ENCODE measurements at regions not wholly inside any gene's neighbourhood (a gene's known extent, or its start where the extent isn't known, plus 50 kb on each side); places are given as distances from the start of the nearest gene placed in this dataset.

DNA sequence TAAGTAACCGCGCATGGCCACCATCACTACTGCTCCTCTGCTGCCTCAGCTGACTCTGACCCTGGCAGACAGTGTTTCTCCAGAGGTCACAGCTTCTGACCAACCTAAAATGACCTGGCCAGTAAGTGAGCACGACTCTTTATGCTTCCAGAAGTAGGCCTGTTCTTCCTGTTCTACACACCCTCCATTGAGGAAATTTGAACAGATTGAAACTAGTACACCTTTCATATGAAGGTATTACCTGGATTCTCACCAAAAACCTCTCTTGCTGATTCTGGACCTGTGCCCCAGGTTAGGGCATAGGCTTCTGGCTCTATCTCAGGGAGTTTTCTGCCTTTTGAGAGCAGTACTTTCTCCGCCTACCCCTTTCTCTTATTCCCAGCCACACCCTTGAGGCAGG is 178.4 kb upstream of the FRMD6 start:
- H3K4me1 ChIP-seq (ENCODE audit: insufficient read depth, low read length, poor library complexity, severe bottlenecking), result peaks cover 23% of the 10 kb centered on the region
- POLR2A ChIA-PET (ENCODE audit: low non-redundant PET), result no interaction called here
- no peaks in the 10 kb centered on the region for H3K9me3 ChIP-seq (ENCODE audit: low read depth, low read length, poor library complexity, severe bottlenecking)
- no peaks in the 10 kb centered on the region for H3K27me3 ChIP-seq (replicated peaks; ENCODE audit: insufficient read depth, low read depth, low read length, poor library complexity)
- no TSS peak for BruUV-seq (replicated peaks)
- no peak for TF ChIP-seq EZH2 (IDR thresholded peaks at IDR 0.05; ENCODE audit: borderline replicate concordance, low read depth, low read length, poor library complexity, severe bottlenecking)
- TF ChIP-seq, protein P1, sequence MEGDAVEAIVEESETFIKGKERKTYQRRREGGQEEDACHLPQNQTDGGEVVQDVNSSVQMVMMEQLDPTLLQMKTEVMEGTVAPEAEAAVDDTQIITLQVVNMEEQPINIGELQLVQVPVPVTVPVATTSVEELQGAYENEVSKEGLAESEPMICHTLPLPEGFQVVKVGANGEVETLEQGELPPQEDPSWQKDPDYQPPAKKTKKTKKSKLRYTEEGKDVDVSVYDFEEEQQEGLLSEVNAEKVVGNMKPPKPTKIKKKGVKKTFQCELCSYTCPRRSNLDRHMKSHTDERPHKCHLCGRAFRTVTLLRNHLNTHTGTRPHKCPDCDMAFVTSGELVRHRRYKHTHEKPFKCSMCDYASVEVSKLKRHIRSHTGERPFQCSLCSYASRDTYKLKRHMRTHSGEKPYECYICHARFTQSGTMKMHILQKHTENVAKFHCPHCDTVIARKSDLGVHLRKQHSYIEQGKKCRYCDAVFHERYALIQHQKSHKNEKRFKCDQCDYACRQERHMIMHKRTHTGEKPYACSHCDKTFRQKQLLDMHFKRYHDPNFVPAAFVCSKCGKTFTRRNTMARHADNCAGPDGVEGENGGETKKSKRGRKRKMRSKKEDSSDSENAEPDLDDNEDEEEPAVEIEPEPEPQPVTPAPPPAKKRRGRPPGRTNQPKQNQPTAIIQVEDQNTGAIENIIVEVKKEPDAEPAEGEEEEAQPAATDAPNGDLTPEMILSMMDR (conservative IDR thresholded peaks at IDR 0.05; ENCODE audit: low read depth, low read length), result no peak
- no peak for DNase-seq (ENCODE audit: low spot score)
- H3K36me3 ChIP-seq (ENCODE audit: insufficient read depth, low read length, poor library complexity, severe bottlenecking), result no peaks in the 10 kb centered on the region
- H3K27ac ChIP-seq (ENCODE audit: low read depth, low read length, poor library complexity, severe bottlenecking), result no peak overlapping the region
- H3K4me3 ChIP-seq (ENCODE audit: low read depth, low read length, poor library complexity, severe bottlenecking), result no peak overlapping the region
- intact Hi-C loops (cut with micrococcal nuclease; ENCODE audit: unreplicated experiment), result no loop called here
- CTCF ChIA-PET, result no interaction called here

DNA sequence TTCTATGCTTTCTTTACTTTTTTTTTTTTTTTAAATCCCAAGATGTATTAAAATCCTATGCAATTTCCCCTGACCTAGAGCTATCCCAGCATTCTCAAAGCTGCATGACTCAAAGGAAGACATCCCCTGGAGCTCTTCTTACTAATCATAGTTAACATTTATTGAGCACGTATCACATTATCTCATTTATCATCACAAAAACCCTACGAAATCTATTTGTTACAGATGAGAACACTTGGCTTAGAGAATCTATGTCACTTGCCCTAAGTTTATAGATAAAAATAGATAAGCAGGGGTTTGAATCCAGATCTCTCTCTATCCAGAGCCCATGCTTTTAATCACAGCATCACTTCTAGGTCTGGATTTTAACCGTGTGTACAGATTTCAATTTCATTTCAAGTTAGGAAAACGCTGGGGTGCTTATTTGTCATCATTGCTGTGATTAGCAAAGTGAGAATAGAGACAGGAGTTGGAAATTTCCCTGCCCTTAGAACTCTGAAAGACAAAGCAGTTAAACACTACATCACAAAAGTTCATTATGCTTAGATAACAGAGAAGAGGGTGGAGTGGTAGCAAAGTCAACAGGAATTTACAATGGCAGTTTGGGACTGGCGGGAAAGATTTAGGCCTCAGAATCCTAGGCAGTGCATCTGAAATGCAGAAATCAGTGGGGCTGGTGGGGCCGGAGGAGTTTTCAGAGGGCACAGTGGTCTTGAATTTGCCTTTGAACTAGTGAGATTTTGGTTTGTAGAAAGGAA is 177.7 kb upstream of the FRMD6 start:
- ChIA-PET POLR2A (ENCODE audit: low non-redundant PET) (no interaction called here), CTCF (no interaction called here)
- Histone ChIP-seq H3K27me3 (replicated peaks; ENCODE audit: insufficient read depth, low read depth, low read length, poor library complexity) (no peaks in the 10 kb centered on the region), H3K9me3 (ENCODE audit: low read depth, low read length, poor library complexity, severe bottlenecking) (no peaks in the 10 kb centered on the region), H3K4me3 (ENCODE audit: low read depth, low read length, poor library complexity, severe bottlenecking) (no peak overlapping the region), H3K4me1 (ENCODE audit: insufficient read depth, low read length, poor library complexity, severe bottlenecking) (peaks cover 23% of the 10 kb centered on the region), H3K27ac (ENCODE audit: low read depth, low read length, poor library complexity, severe bottlenecking) (no peak overlapping the region), H3K36me3 (ENCODE audit: insufficient read depth, low read length, poor library complexity, severe bottlenecking) (no peaks in the 10 kb centered on the region)
- BruUV-seq (replicated peaks), result no TSS peak
- TF ChIP-seq EZH2 (IDR thresholded peaks at IDR 0.05; ENCODE audit: borderline replicate concordance, low read depth, low read length, poor library complexity, severe bottlenecking), result no peak
- TF ChIP-seq, protein P1 (conservative IDR thresholded peaks at IDR 0.05; ENCODE audit: low read depth, low read length), result no peak
- intact Hi-C loops (cut with micrococcal nuclease; ENCODE audit: unreplicated experiment), result no loop called here
- peak; percentile 75 for DNase-seq (ENCODE audit: low spot score)

DNA sequence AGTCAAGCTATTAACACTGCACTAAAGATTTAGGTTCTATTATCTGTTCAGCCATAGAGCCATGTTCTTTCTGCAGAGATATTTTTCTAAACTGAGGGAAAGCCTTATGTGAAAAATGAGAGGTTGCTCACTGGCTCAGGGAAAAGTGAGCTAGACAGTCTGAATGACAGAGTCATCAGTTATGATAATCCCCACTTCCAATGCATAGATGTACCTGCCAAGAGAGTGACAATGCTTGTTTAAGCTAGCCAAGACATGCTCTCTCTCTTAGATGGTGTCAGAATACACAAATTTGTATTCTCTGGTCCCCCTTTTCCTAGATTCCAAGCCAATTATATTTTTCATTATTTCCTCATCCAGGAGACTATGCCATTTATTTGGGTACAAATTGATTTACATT is 176.9 kb upstream of the FRMD6 start:
- H3K9me3 ChIP-seq (ENCODE audit: low read depth, low read length, poor library complexity, severe bottlenecking), result no peaks in the 10 kb centered on the region
- intact Hi-C loops (cut with micrococcal nuclease; ENCODE audit: unreplicated experiment), result no loop called here
- no peaks in the 10 kb centered on the region for H3K36me3 ChIP-seq (ENCODE audit: insufficient read depth, low read length, poor library complexity, severe bottlenecking)
- no peak overlapping the region for H3K4me3 ChIP-seq (ENCODE audit: low read depth, low read length, poor library complexity, severe bottlenecking)
- TF ChIP-seq, protein P1 (conservative IDR thresholded peaks at IDR 0.05; ENCODE audit: low read depth, low read length), result no peak
- TF ChIP-seq EZH2 (IDR thresholded peaks at IDR 0.05; ENCODE audit: borderline replicate concordance, low read depth, low read length, poor library complexity, severe bottlenecking), result no peak
- no peak for DNase-seq (ENCODE audit: low spot score)
- POLR2A ChIA-PET (ENCODE audit: low non-redundant PET), result interaction anchor here (0.5 kb wide), 1 partner anchor 8 kb away, joined by 3 read pairs; no protein-coding TSS in a partner anchor
- H3K27me3 ChIP-seq (replicated peaks; ENCODE audit: insufficient read depth, low read depth, low read length, poor library complexity), result no peaks in the 10 kb centered on the region
- BruUV-seq (replicated peaks), result no TSS peak
- no peak overlapping the region for H3K27ac ChIP-seq (ENCODE audit: low read depth, low read length, poor library complexity, severe bottlenecking)
- CTCF ChIA-PET, result no interaction called here
- peaks cover 27% of the 10 kb centered on the region for H3K4me1 ChIP-seq (ENCODE audit: insufficient read depth, low read length, poor library complexity, severe bottlenecking)

All from A673 (cell line).